Lower leg skin (tissue), 4 donors: ENCODE measurements at regions not wholly inside any gene's neighbourhood (a gene's known extent, or its start where the extent isn't known, plus 50 kb on each side); places are given as distances from the start of the nearest gene placed in this dataset.

Source experiments
- DNase-seq, 2 donors: peaks; one replicate each; pipeline ENCODE4 v3.0.0-alpha.2; 2019; ENCODE audit warnings: low spot score in 2 of 2
- H3K4me3 ChIP-seq: fragments of 200-600 bp; sonication (generic); 2 replicates; pipeline ENCODE4 v1.5.1; 2017; ENCODE audit warnings: mild to moderate bottlenecking, low read depth; ENCODE audit not compliant: poor library complexity, severe bottlenecking
- CTCF ChIP-seq, 3 donors: fragments of 450-650 bp; IDR thresholded peaks; one replicate each; pipeline ENCODE4 v1.5.1; 2016; ENCODE audit warnings: antibody characterized with exemption in 3 of 3, mild to moderate bottlenecking in 3 of 3, moderate library complexity in 2 of 3
- POLR2A ChIP-seq, 2 donors: fragments of 450-650 bp; IDR thresholded peaks; one replicate each; pipeline ENCODE4 v1.6.1; 2016 to 2017; ENCODE audit warnings: antibody characterized with exemption in 2 of 2, mild to moderate bottlenecking in 1 of 2, moderate library complexity in 1 of 2
- WGBS, 2 donors: methylation state at CpG; one replicate each; pipeline ENCODE4 v1.1.5; 2018; 5-methylcytosine and 5-hydroxymethylcytosine counted together
- intact Hi-C: fragments of 100-400 bp; cut with DNase I; formaldehyde crosslinking; loops from one replicate; pipeline ENCODE4 v1.15.0; 2023; ENCODE audit warnings: low total_unique reads

DNA sequence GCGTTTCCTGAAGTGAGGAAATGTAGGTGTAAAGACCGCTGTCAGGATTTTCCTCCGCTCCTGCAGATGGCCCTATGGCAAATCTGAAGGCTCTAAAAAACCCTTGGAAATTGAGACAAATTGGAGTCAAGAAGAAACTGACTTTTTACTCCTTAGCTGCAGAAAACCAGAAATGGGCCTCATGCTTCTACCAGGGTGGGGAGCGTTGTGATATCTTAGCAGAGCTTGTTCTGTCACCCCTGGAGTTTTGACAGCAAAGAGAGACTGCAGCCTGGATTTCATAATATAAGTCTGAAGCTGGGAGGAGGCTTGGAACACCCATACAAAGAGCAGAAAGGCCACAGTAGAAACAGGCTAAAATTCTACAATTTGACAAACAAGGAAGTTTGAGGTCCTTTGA lies 283.0 kb upstream of the PLSCR5 start:
- no peak overlapping the region for H3K4me3 ChIP-seq
- WGBS, 2 donors, result 69 to 90% methylated on average over 4 of the region's 4 CpGs
- TF ChIP-seq POLR2A (IDR thresholded peaks at IDR 0.05) (no peak), CTCF (IDR thresholded peaks at IDR 0.05) (no peak)
- intact Hi-C loops, result no loop called here
- DNase-seq, result no peak

DNA sequence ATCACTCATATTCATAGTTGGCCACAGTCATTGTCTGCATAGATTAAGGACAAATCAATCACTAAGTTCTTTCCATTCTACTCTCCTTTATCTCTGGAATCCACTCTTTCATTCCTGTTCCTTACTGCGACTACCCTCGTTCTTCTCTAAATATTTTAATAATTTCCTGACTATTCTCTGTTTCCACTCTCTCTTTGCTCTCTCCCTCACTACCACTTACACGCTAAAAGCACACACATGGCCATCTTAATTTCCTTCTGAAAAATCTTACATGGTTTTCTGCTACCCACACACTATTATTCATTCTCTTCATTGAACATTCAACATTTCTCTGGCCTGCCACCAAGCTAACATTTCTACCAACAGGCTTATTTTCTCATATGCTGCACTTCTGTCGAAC lies 279.6 kb upstream of the PLSCR5 start:
- no peak overlapping the region for H3K4me3 ChIP-seq
- WGBS, 2 donors, result 68 to 73% methylated on average over 4 of the region's 4 CpGs
- TF ChIP-seq CTCF (IDR thresholded peaks at IDR 0.05) (no peak), POLR2A (IDR thresholded peaks at IDR 0.05) (no peak)
- intact Hi-C loops, result no loop called here
- DNase-seq, result no peak

- intact Hi-C loops, result no loop called here
- DNase-seq, result no peak
- TF ChIP-seq POLR2A (IDR thresholded peaks at IDR 0.05) (no peak), CTCF (IDR thresholded peaks at IDR 0.05) (no peak)
- 83 to 86% methylated on average over 2 of the region's 2 CpGs for WGBS, 2 donors
- H3K4me3 ChIP-seq, result no peak overlapping the region
Observed at GRCh38 chr3:146884296-146884695, 279.1 kb upstream of the PLSCR5 start.

- intact Hi-C loops, result no loop called here
- no peak for DNase-seq
- H3K4me3 ChIP-seq, result no peak overlapping the region
- no peak for TF ChIP-seq POLR2A (IDR thresholded peaks at IDR 0.05)
- TF ChIP-seq CTCF (IDR thresholded peaks at IDR 0.05), result no peak
- 47 to 81% methylated on average over 1 of the region's 1 CpG for WGBS, 2 donors
Observed at GRCh38 chr3:146883288-146883687, 278.1 kb upstream of the PLSCR5 start.

DNA sequence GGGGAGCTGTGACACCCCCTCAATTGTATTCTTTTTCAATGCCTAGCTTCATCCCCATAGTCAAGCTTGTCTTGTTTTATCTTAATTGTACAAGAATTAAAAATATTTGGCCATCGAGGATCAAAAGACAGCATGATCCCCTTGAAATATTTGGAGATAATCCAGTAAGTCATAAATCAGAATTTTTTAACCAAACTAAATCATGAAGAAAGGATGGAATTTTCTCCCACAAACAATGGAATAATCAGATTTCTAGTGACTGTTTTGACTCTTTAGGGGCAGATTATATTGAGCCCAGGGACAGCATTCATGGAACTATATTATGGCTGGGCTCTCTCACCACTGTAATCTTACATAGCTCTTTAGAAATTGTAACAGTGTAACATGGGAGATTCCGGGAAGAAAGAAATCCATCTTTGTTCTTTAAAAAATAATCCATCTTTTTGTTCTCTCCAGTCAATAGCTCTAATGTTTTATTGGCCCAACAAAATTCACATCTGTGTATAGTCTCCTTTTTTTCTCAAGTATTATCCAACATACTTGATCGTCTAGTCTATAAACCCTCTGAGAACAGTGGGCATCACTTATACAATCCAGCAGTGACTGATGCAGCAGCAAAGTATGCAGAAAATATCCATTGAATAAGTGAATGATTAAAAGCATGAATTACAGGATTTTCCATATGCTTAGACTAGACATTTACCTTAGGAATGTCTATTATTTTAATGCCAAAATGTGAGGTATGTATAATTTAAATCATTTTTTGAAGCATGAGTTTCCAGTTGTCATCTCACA lies 277.0 kb upstream of the PLSCR5 start:
- intact Hi-C loops, result no loop called here

More for the DNA sequence above, 277.0 kb upstream of the PLSCR5 start:
- TF ChIP-seq CTCF (IDR thresholded peaks at IDR 0.05), result no peak
- no peak for TF ChIP-seq POLR2A (IDR thresholded peaks at IDR 0.05)
- H3K4me3 ChIP-seq, result no peak overlapping the region
- DNase-seq, result no peak
- 38 to 41% methylated on average over 3 of the region's 3 CpGs for WGBS, 2 donors
